ENCODE measurements at regions not wholly inside any gene's neighbourhood (a gene's known extent, or its start where the extent isn't known, plus 50 kb on each side); places are given as distances from the start of the nearest gene placed in this dataset.

GRCh38 chr2:120446236-120447126 lies 100.5 kb downstream of the INHBB start:
- no peaks in the 10 kb centered on the region for H3K36me3 ChIP-seq (ENCODE audit: insufficient read depth, low read length)
- no peak overlapping the region for H3K4me2 ChIP-seq (ENCODE audit: insufficient read depth, low read length)
- no peaks in the 10 kb centered on the region for H4K20me1 ChIP-seq (ENCODE audit: insufficient read depth, low read length)
- no peak overlapping the region for H2AFZ ChIP-seq (ENCODE audit: low read length)
- no peak overlapping the region for H3K27ac ChIP-seq (ENCODE audit: low read depth, low read length)
- H3K27me3 ChIP-seq (ENCODE audit: insufficient read depth, low read length), result peaks cover 23% of the 10 kb centered on the region
- TF ChIP-seq, protein P1, sequence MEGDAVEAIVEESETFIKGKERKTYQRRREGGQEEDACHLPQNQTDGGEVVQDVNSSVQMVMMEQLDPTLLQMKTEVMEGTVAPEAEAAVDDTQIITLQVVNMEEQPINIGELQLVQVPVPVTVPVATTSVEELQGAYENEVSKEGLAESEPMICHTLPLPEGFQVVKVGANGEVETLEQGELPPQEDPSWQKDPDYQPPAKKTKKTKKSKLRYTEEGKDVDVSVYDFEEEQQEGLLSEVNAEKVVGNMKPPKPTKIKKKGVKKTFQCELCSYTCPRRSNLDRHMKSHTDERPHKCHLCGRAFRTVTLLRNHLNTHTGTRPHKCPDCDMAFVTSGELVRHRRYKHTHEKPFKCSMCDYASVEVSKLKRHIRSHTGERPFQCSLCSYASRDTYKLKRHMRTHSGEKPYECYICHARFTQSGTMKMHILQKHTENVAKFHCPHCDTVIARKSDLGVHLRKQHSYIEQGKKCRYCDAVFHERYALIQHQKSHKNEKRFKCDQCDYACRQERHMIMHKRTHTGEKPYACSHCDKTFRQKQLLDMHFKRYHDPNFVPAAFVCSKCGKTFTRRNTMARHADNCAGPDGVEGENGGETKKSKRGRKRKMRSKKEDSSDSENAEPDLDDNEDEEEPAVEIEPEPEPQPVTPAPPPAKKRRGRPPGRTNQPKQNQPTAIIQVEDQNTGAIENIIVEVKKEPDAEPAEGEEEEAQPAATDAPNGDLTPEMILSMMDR (IDR thresholded peaks at IDR 0.05; ENCODE audit: extremely low read depth, low read depth, low read length), result no peak
- no peak overlapping the region for H3K4me3 ChIP-seq (ENCODE audit: insufficient read depth, low read length)
- no peaks in the 10 kb centered on the region for H3K79me2 ChIP-seq (ENCODE audit: insufficient read depth, low read length)
- H3K4me1 ChIP-seq (ENCODE audit: insufficient read depth, low read length), result peaks cover 7% of the 10 kb centered on the region
- no peaks in the 10 kb centered on the region for H3K9me3 ChIP-seq (ENCODE audit: low read depth, low read length)
- peak; percentile 82 for DNase-seq (ENCODE audit: insufficient read length, low spot score, missing footprints)

GRCh38 chr2:120447127-120447785 lies 101.3 kb downstream of the INHBB start:
- DNase-seq (ENCODE audit: insufficient read length, low spot score, missing footprints), result peak; percentile 82
- H3K79me2 ChIP-seq (ENCODE audit: insufficient read depth, low read length), result no peaks in the 10 kb centered on the region
- H3K27me3 ChIP-seq (ENCODE audit: insufficient read depth, low read length), result peaks cover 16% of the 10 kb centered on the region
- TF ChIP-seq, protein P1 (IDR thresholded peaks at IDR 0.05; ENCODE audit: extremely low read depth, low read depth, low read length), result no peak
- no peaks in the 10 kb centered on the region for H4K20me1 ChIP-seq (ENCODE audit: insufficient read depth, low read length)
- no peaks in the 10 kb centered on the region for H3K36me3 ChIP-seq (ENCODE audit: insufficient read depth, low read length)
- H3K4me3 ChIP-seq (ENCODE audit: insufficient read depth, low read length), result no peak overlapping the region
- H3K4me2 ChIP-seq (ENCODE audit: insufficient read depth, low read length), result no peak overlapping the region
- no peak overlapping the region for H3K27ac ChIP-seq (ENCODE audit: low read depth, low read length)
- H2AFZ ChIP-seq (ENCODE audit: low read length), result no peak overlapping the region
- no peaks in the 10 kb centered on the region for H3K9me3 ChIP-seq (ENCODE audit: low read depth, low read length)
- H3K4me1 ChIP-seq (ENCODE audit: insufficient read depth, low read length), result peaks cover 5% of the 10 kb centered on the region

DNA sequence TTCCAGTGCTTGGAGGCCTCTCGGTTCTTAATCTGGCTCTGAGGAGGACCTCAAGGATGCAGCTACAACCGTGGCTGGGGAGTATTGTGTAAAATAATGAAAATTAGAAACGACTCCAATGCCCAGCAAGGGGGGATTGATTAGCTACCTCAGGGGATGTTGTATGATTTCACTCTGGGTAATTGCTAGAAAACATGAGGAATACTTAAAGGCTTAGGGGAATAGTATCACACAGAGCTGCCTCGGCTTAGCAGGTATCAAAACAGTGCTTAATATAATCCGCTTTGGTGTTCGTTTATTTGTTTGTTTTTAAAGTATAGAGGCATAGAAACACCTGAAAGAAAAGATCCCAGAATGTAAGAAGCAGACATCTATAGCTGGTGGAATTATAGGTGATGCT lies 102.5 kb downstream of the INHBB start:
- TF ChIP-seq, protein P1 (IDR thresholded peaks at IDR 0.05; ENCODE audit: extremely low read depth, low read depth, low read length), result no peak
- Histone ChIP-seq H3K9me3 (ENCODE audit: low read depth, low read length) (no peaks in the 10 kb centered on the region), H3K4me3 (ENCODE audit: insufficient read depth, low read length) (no peak overlapping the region), H3K4me2 (ENCODE audit: insufficient read depth, low read length) (no peak overlapping the region), H2AFZ (ENCODE audit: low read length) (no peak overlapping the region), H3K27ac (ENCODE audit: low read depth, low read length) (no peak overlapping the region), H3K79me2 (ENCODE audit: insufficient read depth, low read length) (no peaks in the 10 kb centered on the region), H3K4me1 (ENCODE audit: insufficient read depth, low read length) (peaks cover 2% of the 10 kb centered on the region), H3K36me3 (ENCODE audit: insufficient read depth, low read length) (no peaks in the 10 kb centered on the region), H3K27me3 (ENCODE audit: insufficient read depth, low read length) (peaks cover 4% of the 10 kb centered on the region), H4K20me1 (ENCODE audit: insufficient read depth, low read length) (no peaks in the 10 kb centered on the region)
- DNase-seq (ENCODE audit: insufficient read length, low spot score, missing footprints), result no peak
